VCaP (cell line): ENCODE measurements at regions not wholly inside any gene's neighbourhood (a gene's known extent, or its start where the extent isn't known, plus 50 kb on each side); places are given as distances from the start of the nearest gene placed in this dataset.
"Not testable (repeated sequence)": the region's sequence is repeated elsewhere in the genome, so short reads cannot be mapped to it uniquely, and the experiment has no call there.

Experiments
- H3K27ac ChIP-seq: fragments of 450-650 bp; 2 replicates; pipeline ENCODE4 v1.5.1; 2017
- TF ChIP-seq, protein P1 (sequence below): fragments of 450-650 bp; conservative IDR thresholded peaks from 2 replicates; pipeline ENCODE4 v1.5.1; 2017; ENCODE audit warnings: mild to moderate bottlenecking, moderate library complexity

DNA sequence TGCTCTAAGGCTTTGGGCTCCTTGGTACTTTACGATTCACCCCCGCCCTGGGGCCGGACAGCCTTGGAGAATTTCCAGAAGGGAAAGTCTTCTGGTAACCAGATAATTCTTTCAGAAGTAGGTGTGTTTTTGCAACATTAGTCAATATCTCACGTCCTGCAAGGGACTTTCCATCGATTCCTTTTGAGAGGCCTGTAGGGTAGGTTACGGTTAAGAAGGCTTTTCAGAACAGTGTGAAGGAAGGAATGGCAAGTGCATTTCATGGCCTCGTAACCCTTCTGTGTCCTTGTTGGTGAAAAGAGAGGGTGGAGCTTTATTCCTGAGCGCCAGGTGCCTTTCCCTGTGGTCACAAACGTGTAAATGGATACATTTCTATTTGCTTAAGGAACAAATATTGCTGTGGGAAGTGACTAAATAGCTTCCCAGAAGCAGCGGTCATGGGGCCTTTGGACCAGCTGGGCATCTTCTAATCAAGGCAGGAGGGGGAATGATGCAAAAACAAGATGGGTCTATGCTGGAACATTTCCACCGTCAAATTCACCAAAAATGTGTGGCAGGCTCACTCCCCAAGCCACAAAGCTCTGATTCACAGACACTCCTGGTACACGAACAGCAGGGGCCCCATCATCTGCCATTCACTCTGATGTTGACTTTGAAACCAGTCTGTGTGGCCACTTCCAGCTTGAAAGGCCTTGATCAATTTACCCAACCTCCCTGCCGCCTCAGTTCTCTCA lies 99.2 kb downstream of the ANKRD10 start:
- TF ChIP-seq, protein P1, sequence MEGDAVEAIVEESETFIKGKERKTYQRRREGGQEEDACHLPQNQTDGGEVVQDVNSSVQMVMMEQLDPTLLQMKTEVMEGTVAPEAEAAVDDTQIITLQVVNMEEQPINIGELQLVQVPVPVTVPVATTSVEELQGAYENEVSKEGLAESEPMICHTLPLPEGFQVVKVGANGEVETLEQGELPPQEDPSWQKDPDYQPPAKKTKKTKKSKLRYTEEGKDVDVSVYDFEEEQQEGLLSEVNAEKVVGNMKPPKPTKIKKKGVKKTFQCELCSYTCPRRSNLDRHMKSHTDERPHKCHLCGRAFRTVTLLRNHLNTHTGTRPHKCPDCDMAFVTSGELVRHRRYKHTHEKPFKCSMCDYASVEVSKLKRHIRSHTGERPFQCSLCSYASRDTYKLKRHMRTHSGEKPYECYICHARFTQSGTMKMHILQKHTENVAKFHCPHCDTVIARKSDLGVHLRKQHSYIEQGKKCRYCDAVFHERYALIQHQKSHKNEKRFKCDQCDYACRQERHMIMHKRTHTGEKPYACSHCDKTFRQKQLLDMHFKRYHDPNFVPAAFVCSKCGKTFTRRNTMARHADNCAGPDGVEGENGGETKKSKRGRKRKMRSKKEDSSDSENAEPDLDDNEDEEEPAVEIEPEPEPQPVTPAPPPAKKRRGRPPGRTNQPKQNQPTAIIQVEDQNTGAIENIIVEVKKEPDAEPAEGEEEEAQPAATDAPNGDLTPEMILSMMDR, result no peak
- peak overlapping the region; percentile 67 for H3K27ac ChIP-seq

DNA sequence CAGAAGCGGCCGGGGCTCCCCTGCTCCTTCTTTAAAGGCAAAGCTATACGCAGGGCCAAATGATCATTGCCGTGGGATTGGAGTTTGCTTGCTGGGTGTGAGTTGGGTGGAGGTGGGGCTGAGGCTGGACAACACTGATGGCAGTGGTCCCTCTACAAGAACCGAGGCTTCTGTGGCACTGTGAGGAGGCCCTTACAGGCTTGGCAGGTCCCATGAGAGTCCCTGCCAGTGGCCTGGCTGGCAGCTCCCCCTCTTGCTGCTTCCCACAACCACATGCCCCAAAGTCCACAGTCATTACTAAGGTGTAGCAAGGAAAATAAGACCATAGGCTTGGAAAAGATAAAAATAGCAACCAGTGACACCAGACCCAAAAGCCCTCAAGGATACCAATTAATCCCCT lies 98.4 kb downstream of the ANKRD10 start:
- TF ChIP-seq, protein P1, result no peak

DNA sequence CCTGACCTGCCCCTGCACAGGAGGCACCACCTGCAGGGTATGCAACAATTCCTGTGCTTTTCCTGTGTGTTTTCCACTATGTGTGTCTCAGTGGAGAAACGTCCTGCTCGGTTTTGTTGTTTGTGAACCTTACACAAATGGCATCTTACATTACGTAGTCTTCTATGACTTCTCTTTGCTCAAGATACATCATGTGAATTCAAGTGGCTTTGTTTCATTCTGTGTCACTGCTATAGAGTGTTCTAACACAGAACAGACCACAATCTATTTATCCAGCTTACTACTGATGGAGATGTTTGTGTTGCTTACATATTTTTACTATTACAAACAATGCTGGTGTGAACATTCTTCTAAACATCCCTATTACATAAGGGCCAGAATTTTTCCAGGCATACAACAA lies 97.7 kb downstream of the ANKRD10 start:
- peak overlapping the region; percentile 67; the same call in 1 of the 2 replicates for H3K27ac ChIP-seq
- TF ChIP-seq, protein P1, result no peak

More for the DNA sequence above, 98.4 kb downstream of the ANKRD10 start:
- H3K27ac ChIP-seq, result peak overlapping the region; percentile 67

DNA sequence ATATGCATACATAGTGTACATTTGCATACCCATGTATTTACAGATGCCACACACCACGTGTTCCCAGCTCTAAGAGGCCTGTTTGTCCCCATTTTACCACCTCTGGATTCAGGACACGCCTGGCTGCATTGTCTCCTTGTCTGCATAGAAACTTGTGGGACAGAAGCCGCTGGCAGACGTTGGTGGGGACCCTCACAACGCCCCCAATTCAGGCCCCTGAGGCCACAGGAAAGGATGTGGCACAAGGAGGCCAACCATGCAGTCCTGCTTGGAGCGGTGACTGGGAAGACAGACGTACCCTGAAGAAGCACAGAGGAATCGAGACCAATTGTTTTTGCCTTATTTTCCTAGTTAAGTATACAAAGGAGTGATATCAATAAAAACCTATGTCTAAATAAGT lies 96.1 kb downstream of the ANKRD10 start:
- TF ChIP-seq, protein P1, result no peak

DNA sequence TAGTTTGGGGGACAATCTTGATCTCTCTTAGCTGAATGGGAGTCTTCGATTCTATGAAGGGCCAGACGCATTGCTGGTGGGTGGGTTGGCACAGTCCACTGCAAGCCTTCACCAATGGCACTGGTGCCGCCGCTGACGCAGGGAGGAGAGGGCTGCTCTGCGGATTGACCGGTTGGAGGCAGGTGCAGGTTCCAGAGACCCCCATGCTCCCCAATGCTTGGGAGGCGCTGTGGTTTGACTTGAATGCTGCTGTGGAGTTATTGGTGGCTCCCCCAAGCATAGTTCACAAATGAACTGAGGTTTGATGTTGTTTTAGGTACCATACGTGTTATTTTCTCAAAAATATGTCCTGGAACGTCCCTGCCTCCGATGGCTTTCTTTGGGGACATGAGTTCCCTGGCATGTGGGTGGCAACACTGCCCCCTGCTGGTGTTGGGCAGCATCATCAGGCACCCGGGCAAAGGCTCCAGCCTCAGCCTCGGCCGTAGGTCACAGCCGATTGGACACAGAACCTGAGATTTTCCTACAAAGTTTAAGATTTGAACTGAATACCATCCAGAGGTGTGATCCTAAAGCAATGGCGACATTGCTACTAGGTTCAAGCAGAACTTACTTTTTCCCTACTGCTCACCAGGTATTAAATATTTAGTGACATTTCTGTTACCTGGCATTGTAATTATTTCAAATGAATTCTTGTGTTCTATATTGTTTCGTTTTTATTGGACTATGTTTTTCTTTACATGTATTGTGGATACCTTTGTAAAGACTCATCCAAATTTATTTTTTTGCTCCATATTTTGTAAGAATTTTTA lies 95.5 kb downstream of the ANKRD10 start:
- peak overlapping the region; percentile 50; the same call in 1 of the 2 replicates for H3K27ac ChIP-seq
- TF ChIP-seq, protein P1, result peak; percentile 100

More for the DNA sequence above, 96.1 kb downstream of the ANKRD10 start:
- H3K27ac ChIP-seq, result peak overlapping the region; percentile 50; the same call in 1 of the 2 replicates

DNA sequence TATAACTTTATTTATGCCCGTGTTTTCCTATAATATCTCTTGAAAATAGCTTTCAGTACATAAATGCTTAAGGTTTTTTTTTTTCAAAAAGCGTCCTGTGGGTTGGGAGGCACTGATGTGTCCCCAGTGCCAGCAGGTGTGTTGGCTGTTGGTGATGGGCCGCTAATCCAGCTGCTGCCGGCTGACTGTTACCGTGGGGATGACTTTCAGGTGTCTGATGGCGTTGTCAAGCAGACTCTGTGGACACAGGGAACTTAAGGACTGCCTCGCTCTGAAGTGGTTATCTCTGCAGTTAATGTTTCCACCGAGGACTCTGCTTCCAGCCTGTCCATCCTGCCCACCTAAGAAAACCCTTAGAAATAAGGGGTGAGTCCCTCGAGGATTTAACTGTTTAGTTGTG lies 94.5 kb downstream of the ANKRD10 start:
- TF ChIP-seq, protein P1, result no peak
- H3K27ac ChIP-seq, result peak overlapping the region; percentile 50; the same call in 1 of the 2 replicates

DNA sequence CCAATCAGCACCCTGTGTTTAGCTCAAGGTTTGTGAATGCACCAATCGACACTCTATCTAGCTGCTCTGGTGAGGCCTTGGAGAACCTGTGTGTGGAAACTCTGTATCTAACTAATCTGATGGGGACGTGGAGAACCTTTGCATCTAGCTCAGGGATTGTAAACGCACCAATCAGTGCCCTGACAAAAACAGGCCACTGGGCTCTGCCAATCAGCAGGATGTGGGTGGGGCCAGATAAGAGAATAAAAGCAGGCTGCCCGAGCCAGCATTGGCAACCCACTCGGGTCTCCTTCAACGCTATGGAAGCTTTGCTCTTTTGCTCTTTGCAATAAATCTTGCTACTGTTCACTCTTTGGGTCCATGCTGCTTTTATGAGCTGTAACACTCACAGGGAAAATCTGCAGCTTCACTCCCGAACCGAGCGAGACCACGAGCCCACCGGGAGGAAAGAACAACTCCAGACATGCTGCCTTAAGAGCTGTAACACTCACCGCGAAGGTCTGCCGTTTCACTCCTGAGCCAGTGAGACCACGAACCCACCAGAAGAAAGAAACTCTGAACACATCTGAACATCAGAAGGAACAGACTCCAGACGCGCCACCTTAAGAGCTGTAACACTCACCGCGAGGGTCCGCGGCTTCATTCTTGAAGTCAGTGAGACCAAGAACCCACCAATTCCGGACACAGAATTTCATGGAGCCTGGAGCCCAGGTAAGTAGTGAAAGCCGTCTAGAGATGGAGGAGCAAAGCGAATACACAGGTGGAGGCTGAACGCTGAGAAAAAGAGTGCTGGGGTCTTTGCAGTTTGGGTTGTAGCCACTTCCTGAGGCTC lies 92.8 kb downstream of the ANKRD10 start:
- H3K27ac ChIP-seq, result not testable (repeated sequence)
